ENCODE measurements at regions not wholly inside any gene's neighbourhood (a gene's known extent, or its start where the extent isn't known, plus 50 kb on each side); places are given as distances from the start of the nearest gene placed in this dataset.

GRCh38 chr5:57102189-57102904 lies 71.5 kb upstream of the GPBP1 start:
- dilution Hi-C loops (cut with MboI; ENCODE audit: extremely low pct_ligation_motif_present, low sequenced_read_pairs) = no loop called here
- H3K4me1 ChIP-seq (ENCODE audit: control insufficient read depth, extremely low read depth, insufficient read depth, low read length) = no peaks in the 10 kb centered on the region
- H3K27me3 ChIP-seq (ENCODE audit: control insufficient read depth, extremely low read depth, insufficient read depth, low read length) = no peaks in the 10 kb centered on the region
- H3K9me1 ChIP-seq (ENCODE audit: control insufficient read depth, extremely low read depth, insufficient read depth, low read length) = no peaks in the 10 kb centered on the region
- FAIRE-seq (no peak), DNase-seq (ENCODE audit: low read depth, low spot score) (no peak)
- no peak overlapping the region for H3K4me2 ChIP-seq (ENCODE audit: control insufficient read depth, extremely low read depth, insufficient read depth, low read depth, low read length)
- peaks cover 3% of the 10 kb centered on the region for H3K9me3 ChIP-seq (ENCODE audit: control insufficient read depth, low read depth, low read length)
- H3K9ac ChIP-seq (ENCODE audit: control insufficient read depth, extremely low read depth, insufficient read depth, low read length) = no peak overlapping the region
- H4K20me1 ChIP-seq (ENCODE audit: control insufficient read depth, extremely low read depth, insufficient read depth, low read length) = no peaks in the 10 kb centered on the region
- no peak overlapping the region for H3K4me3 ChIP-seq (ENCODE audit: control insufficient read depth in 2 of 3, extremely low read depth in 1 of 3, insufficient read depth in 2 of 3, low read depth in 1 of 3, low read length in 3 of 3)
- H3K27ac ChIP-seq (ENCODE audit: control insufficient read depth, insufficient read depth, low read length) = no peak overlapping the region
- no peaks in the 10 kb centered on the region for H3K79me2 ChIP-seq (ENCODE audit: control insufficient read depth, insufficient read depth, low read length)
- no peak for TF ChIP-seq EZH2 (IDR thresholded peaks at IDR 0.05; ENCODE audit: low read length)
- no peak for TF ChIP-seq CTCF (optimal IDR thresholded peaks at IDR 0.05 in 1 of 3, IDR thresholded peaks at IDR 0.05 in 1 of 3, conservative IDR thresholded peaks at IDR 0.05 in 1 of 3; ENCODE audit: extremely low read depth in 1 of 3, insufficient read depth in 2 of 3, low read length in 3 of 3)
- no peak overlapping the region for H2AFZ ChIP-seq (ENCODE audit: control insufficient read depth, low read length)
- H3K36me3 ChIP-seq (ENCODE audit: control insufficient read depth in 2 of 2, extremely low read depth in 1 of 2, insufficient read depth in 2 of 2, low read length in 2 of 2) = no peaks in the 10 kb centered on the region

DNA sequence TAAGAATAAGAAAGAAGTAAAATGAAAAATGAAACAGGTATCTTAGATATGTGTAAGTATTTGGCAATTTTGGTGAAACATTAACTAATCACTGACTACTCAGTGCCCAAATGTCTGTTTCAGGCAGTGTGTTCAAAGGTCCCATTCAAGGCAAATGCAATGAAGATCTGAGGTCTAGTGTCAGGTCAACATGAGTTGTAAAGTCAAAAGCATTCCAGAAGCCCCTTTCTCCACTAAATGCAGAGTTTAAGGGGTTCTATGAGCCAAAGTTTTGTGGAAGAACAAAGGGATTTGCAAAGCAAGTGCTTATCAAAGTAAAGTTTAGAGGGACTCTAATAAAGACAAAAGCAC lies 71.0 kb upstream of the GPBP1 start:
- Histone ChIP-seq H3K4me1 (ENCODE audit: control insufficient read depth, extremely low read depth, insufficient read depth, low read length) (no peaks in the 10 kb centered on the region), H3K4me3 (ENCODE audit: control insufficient read depth in 2 of 3, extremely low read depth in 1 of 3, insufficient read depth in 2 of 3, low read depth in 1 of 3, low read length in 3 of 3) (no peak overlapping the region), H3K9me3 (ENCODE audit: control insufficient read depth, low read depth, low read length) (no peaks in the 10 kb centered on the region), H3K79me2 (ENCODE audit: control insufficient read depth, insufficient read depth, low read length) (no peaks in the 10 kb centered on the region), H3K27ac (ENCODE audit: control insufficient read depth, insufficient read depth, low read length) (no peak overlapping the region), H4K20me1 (ENCODE audit: control insufficient read depth, extremely low read depth, insufficient read depth, low read length) (no peaks in the 10 kb centered on the region), H3K4me2 (ENCODE audit: control insufficient read depth, extremely low read depth, insufficient read depth, low read depth, low read length) (no peak overlapping the region), H2AFZ (ENCODE audit: control insufficient read depth, low read length) (no peak overlapping the region), H3K9me1 (ENCODE audit: control insufficient read depth, extremely low read depth, insufficient read depth, low read length) (no peaks in the 10 kb centered on the region), H3K9ac (ENCODE audit: control insufficient read depth, extremely low read depth, insufficient read depth, low read length) (no peak overlapping the region), H3K27me3 (ENCODE audit: control insufficient read depth, extremely low read depth, insufficient read depth, low read length) (no peaks in the 10 kb centered on the region), H3K36me3 (ENCODE audit: control insufficient read depth in 2 of 2, extremely low read depth in 1 of 2, insufficient read depth in 2 of 2, low read length in 2 of 2) (no peaks in the 10 kb centered on the region)
- TF ChIP-seq EZH2 (IDR thresholded peaks at IDR 0.05; ENCODE audit: low read length) = no peak
- TF ChIP-seq CTCF (optimal IDR thresholded peaks at IDR 0.05 in 1 of 3, IDR thresholded peaks at IDR 0.05 in 1 of 3, conservative IDR thresholded peaks at IDR 0.05 in 1 of 3; ENCODE audit: extremely low read depth in 1 of 3, insufficient read depth in 2 of 3, low read length in 3 of 3) = no peak
- no peak for DNase-seq (ENCODE audit: low read depth, low spot score)
- FAIRE-seq = no peak
- dilution Hi-C loops (cut with MboI; ENCODE audit: extremely low pct_ligation_motif_present, low sequenced_read_pairs) = no loop called here
